ENCODE measurements at regions not wholly inside any gene's neighbourhood (a gene's known extent, or its start where the extent isn't known, plus 50 kb on each side); places are given as distances from the start of the nearest gene placed in this dataset.

- in situ Hi-C loops (cut with HindIII; ENCODE audit: extremely low pct_ligation_motif_present, low pct_unique_long_range_greater_than_20kb): no loop called here
- Histone ChIP-seq H3K4me1 (ENCODE audit: insufficient read depth, low read length) (no peaks in the 10 kb centered on the region), H4K20me1 (ENCODE audit: insufficient read depth, low read length) (no peaks in the 10 kb centered on the region), H3K4me2 (ENCODE audit: low read depth, low read length) (no peak overlapping the region), H2AFZ (ENCODE audit: low read length) (no peak overlapping the region), H3K9me3 (ENCODE audit: low read length) (no peaks in the 10 kb centered on the region), H3K27ac (ENCODE audit: extremely low read length, insufficient read depth, low read length) (no peak overlapping the region), H3K4me3 (replicated peaks in 1 of 3; ENCODE audit: insufficient read depth in 1 of 3, low read depth in 2 of 3, low read length in 3 of 3) (no peak overlapping the region), H3K36me3 (replicated peaks in 1 of 2; ENCODE audit: control insufficient read depth in 1 of 2, insufficient read depth in 2 of 2, low read length in 2 of 2) (no peaks in the 10 kb centered on the region), H3K79me2 (ENCODE audit: insufficient read depth, low read length) (no peaks in the 10 kb centered on the region), H3K9ac (ENCODE audit: insufficient read depth, low read depth, low read length) (no peak overlapping the region), H3K27me3 (ENCODE audit: control insufficient read depth in 1 of 2, insufficient read depth in 2 of 2, low read length in 2 of 2) (no peaks in the 10 kb centered on the region)
- no peak for FAIRE-seq
- ATAC-seq: no peak
- no peak for DNase-seq (ENCODE audit: low spot score)
- no TSS peak for BruUV-seq (replicated peaks)
- POLR2A ChIA-PET: no interaction called here
- TF ChIP-seq MXD3 (CRISPR knock-in tag; IDR thresholded peaks at IDR 0.05) (no peak), ZNF326 (CRISPR knock-in tag; IDR thresholded peaks at IDR 0.05; ENCODE audit: borderline replicate concordance) (no peak), ZNF18 (CRISPR knock-in tag; IDR thresholded peaks at IDR 0.05; ENCODE audit: insufficient replicate concordance) (no peak), CBX1 (IDR thresholded peaks at IDR 0.05; ENCODE audit: low read depth) (no peak), RFXAP (CRISPR knock-in tag; IDR thresholded peaks at IDR 0.05; ENCODE audit: borderline replicate concordance) (no peak), ZSCAN31 (CRISPR knock-in tag; IDR thresholded peaks at IDR 0.05; ENCODE audit: low read depth) (no peak), ZFP36L2 (CRISPR knock-in tag; IDR thresholded peaks at IDR 0.05) (no peak), POLR2G (IDR thresholded peaks at IDR 0.05; ENCODE audit: low read depth, low read length) (no peak), ZKSCAN5 (CRISPR knock-in tag; IDR thresholded peaks at IDR 0.05) (no peak), ZNF891 (CRISPR knock-in tag; IDR thresholded peaks at IDR 0.05) (no peak), ZNF678 (CRISPR knock-in tag; IDR thresholded peaks at IDR 0.05) (no peak), SP2 (CRISPR knock-in tag; IDR thresholded peaks at IDR 0.05) (no peak), FOXA3 (CRISPR knock-in tag; IDR thresholded peaks at IDR 0.05) (no peak), ZNF550 (CRISPR knock-in tag; IDR thresholded peaks at IDR 0.05; ENCODE audit: borderline replicate concordance) (no peak)
- 0% methylated on average over 2 of the region's 2 CpGs for WGBS (ENCODE audit: low lambda C conversion rate)
- CTCF ChIA-PET (ENCODE audit: low intra/inter-chr PET ratio, low total read pairs): no interaction called here
- intact Hi-C loops (cut with micrococcal nuclease; ENCODE audit: unreplicated experiment): no loop called here
Observed at GRCh38 chr2:181367906-181368435, 89.2 kb upstream of the ITGA4 start.

Measured in HepG2 (cell line).